OCI-LY7 (cell line): ENCODE measurements at regions not wholly inside any gene's neighbourhood (a gene's known extent, or its start where the extent isn't known, plus 50 kb on each side); places are given as distances from the start of the nearest gene placed in this dataset.

Source experiments
- BruUV-seq: library from RNA; stranded (reverse); fragments of 400-500 nt; replicated peaks from 2 replicates; lab custom pipeline; 2021; lab: Mats Ljungman, UMichigan
- CTCF ChIA-PET: fragments of 300-600 bp; sonication (Branson Sonifier 250); formaldehyde crosslinking; loops from one replicate; lab custom pipeline; 2022; ENCODE audit warnings: antibody characterized with exemption; ENCODE audit not compliant: unreplicated experiment; lab: Charles Lee
- POLR2A ChIA-PET: fragments of 300-600 bp; sonication (Branson Sonifier 250); formaldehyde crosslinking; loops from one replicate; lab custom pipeline; 2022; ENCODE audit warnings: antibody characterized with exemption; lab: Charles Lee
- DNase-seq: peaks from one replicate; pipeline ENCODE4 v3.0.0-alpha.2; 2015; ENCODE audit warnings: low spot score
- H2AFZ ChIP-seq: fragments of 200-600 bp; sonication (generic), shearing (Covaris generic); 2 replicates; pipeline ENCODE4 v1.6.1; 2014; ENCODE audit warnings: mild to moderate bottlenecking, antibody characterized with exemption, low read length, moderate library complexity
- H3K27ac ChIP-seq: fragments of 200-600 bp; sonication (generic); 2 replicates; pipeline ENCODE4 v1.5.1; 2014; ENCODE audit warnings: mixed run types, low read depth, mild to moderate bottlenecking, moderate library complexity, low read length, inconsistent platforms; ENCODE audit not compliant: poor library complexity, severe bottlenecking
- H3K36me3 ChIP-seq: fragments of 200-600 bp; sonication (generic); 2 replicates; pipeline ENCODE4 v1.6.1; 2014; ENCODE audit warnings: mild to moderate bottlenecking, antibody characterized with exemption, low read length, moderate library complexity, mixed read lengths; ENCODE audit not compliant: insufficient read depth
- H3K4me1 ChIP-seq: fragments of 200-600 bp; sonication (generic); 2 replicates; pipeline ENCODE4 v1.5.1; 2014; ENCODE audit warnings: mild to moderate bottlenecking, low read length; ENCODE audit not compliant: insufficient read depth, poor library complexity, severe bottlenecking
- H3K4me2 ChIP-seq: fragments of 200-600 bp; sonication (generic); 2 replicates; pipeline ENCODE4 v1.6.1; 2014; ENCODE audit warnings: mild to moderate bottlenecking, low read length
- H3K4me3 ChIP-seq: fragments of 200-600 bp; sonication (generic); 2 replicates; pipeline ENCODE4 v1.5.1; 2014; ENCODE audit warnings: mild to moderate bottlenecking, low read depth, low read length; ENCODE audit not compliant: poor library complexity, severe bottlenecking
- H3K79me2 ChIP-seq: fragments of 200-600 bp; sonication (generic); 2 replicates; pipeline ENCODE4 v1.6.1; 2016; ENCODE audit warnings: low read depth, mild to moderate bottlenecking, low read length, moderate library complexity, mixed read lengths; ENCODE audit not compliant: insufficient read depth
- H3K9me2 ChIP-seq: fragments of 200-600 bp; sonication (generic); 2 replicates; pipeline ENCODE4 v1.6.1; 2016; ENCODE audit warnings: mild to moderate bottlenecking, low read length, mixed read lengths; ENCODE audit not compliant: insufficient read depth
- H3K9me3 ChIP-seq: fragments of 200-600 bp; sonication (generic); 2 replicates; pipeline ENCODE4 v1.6.1; 2014; ENCODE audit warnings: mild to moderate bottlenecking, mixed run types, low read length, mixed read lengths
- H4K20me1 ChIP-seq: fragments of 200-600 bp; sonication (generic); 2 replicates; pipeline ENCODE4 v1.6.1; 2014; ENCODE audit warnings: mild to moderate bottlenecking, antibody characterized with exemption, low read length, moderate library complexity, mixed read lengths; ENCODE audit not compliant: insufficient read depth
- CTCF ChIP-seq: fragments of 200-600 bp; sonication (generic); conservative IDR thresholded peaks from 2 replicates; pipeline ENCODE4 v1.5.1; 2014; ENCODE audit warnings: mild to moderate bottlenecking, antibody characterized with exemption, low read length, moderate library complexity, mixed read lengths
- EZH2phosphoT487 ChIP-seq: fragments of 200-600 bp; sonication (generic); IDR thresholded peaks from 2 replicates; pipeline ENCODE4 v1.6.1; 2018; ENCODE audit warnings: low read depth, borderline replicate concordance, mild to moderate bottlenecking, mixed run types, antibody characterized with exemption, low read length, moderate library complexity, mixed read lengths
- intact Hi-C: fragments of 100-400 bp; cut with micrococcal nuclease; formaldehyde crosslinking; loops from one replicate; pipeline ENCODE4 v1.10.0; 2022; ENCODE audit not compliant: unreplicated experiment

- DNase-seq, result no peak
- H3K9me3 ChIP-seq, result no peaks in the 10 kb centered on the region
- no peaks in the 10 kb centered on the region for H3K9me2 ChIP-seq
- H3K4me3 ChIP-seq, result no peak overlapping the region
- BruUV-seq, result no TSS peak
- no peak overlapping the region for H3K27ac ChIP-seq
- no peaks in the 10 kb centered on the region for H3K36me3 ChIP-seq
- POLR2A ChIA-PET, result no interaction called here
- no peaks in the 10 kb centered on the region for H3K4me1 ChIP-seq
- H4K20me1 ChIP-seq, result no peaks in the 10 kb centered on the region
- H3K4me2 ChIP-seq, result no peak overlapping the region
- intact Hi-C loops, result no loop called here
- no peak overlapping the region for H2AFZ ChIP-seq
- H3K79me2 ChIP-seq, result no peaks in the 10 kb centered on the region
- CTCF ChIA-PET, result no interaction called here
- no peak for TF ChIP-seq EZH2phosphoT487
- TF ChIP-seq CTCF, result no peak
Observed at GRCh38 chr9:102700936-102701335, 294.2 kb upstream of the CYLC2 start.

GRCh38 chr9:102669220-102669619, 325.9 kb upstream of the CYLC2 start:
- Histone ChIP-seq H3K9me2 (no peaks in the 10 kb centered on the region), H3K27ac (no peak overlapping the region), H3K4me3 (no peak overlapping the region), H3K36me3 (no peaks in the 10 kb centered on the region), H3K79me2 (no peaks in the 10 kb centered on the region), H4K20me1 (no peaks in the 10 kb centered on the region), H3K4me1 (no peaks in the 10 kb centered on the region), H2AFZ (no peak overlapping the region), H3K9me3 (no peaks in the 10 kb centered on the region), H3K4me2 (no peak overlapping the region)
- POLR2A ChIA-PET, result interaction anchor here (0.6 kb wide), 1 partner anchor 1621 kb away, joined by 3 read pairs; no protein-coding TSS in a partner anchor
- BruUV-seq, result no TSS peak
- no peak for TF ChIP-seq CTCF
- intact Hi-C loops, result no loop called here
- CTCF ChIA-PET, result no interaction called here
- no peak for DNase-seq

GRCh38 chr9:102652471-102652870, 342.7 kb upstream of the CYLC2 start:
- Histone ChIP-seq H3K9me2 (no peaks in the 10 kb centered on the region), H3K27ac (no peak overlapping the region), H3K4me1 (no peaks in the 10 kb centered on the region), H3K4me3 (no peak overlapping the region), H3K79me2 (no peaks in the 10 kb centered on the region), H3K4me2 (no peak overlapping the region), H3K9me3 (no peaks in the 10 kb centered on the region), H2AFZ (no peak overlapping the region), H3K36me3 (no peaks in the 10 kb centered on the region), H4K20me1 (no peaks in the 10 kb centered on the region)
- no TSS peak for BruUV-seq
- ChIA-PET CTCF (no interaction called here), POLR2A (no interaction called here)
- no peak for DNase-seq
- TF ChIP-seq CTCF (no peak), EZH2phosphoT487 (no peak)
- intact Hi-C loops, result loop anchor here (10.0 kb wide), 1 partner anchor 48 kb away; no protein-coding TSS in a partner anchor
